ENCODE measurements at regions not wholly inside any gene's neighbourhood (a gene's known extent, or its start where the extent isn't known, plus 50 kb on each side); places are given as distances from the start of the nearest gene placed in this dataset.

- in situ Hi-C loops (cut with MboI; ENCODE audit: low sequenced_read_pairs) = no loop called here
- no peaks in the 10 kb centered on the region; the same call in 1 of the 2 replicates for H3K9me3 ChIP-seq
- no peaks in the 10 kb centered on the region for H3K4me1 ChIP-seq
- no peak for DNase-seq (ENCODE audit: low spot score in 2 of 2)
- H3K27me3 ChIP-seq (ENCODE audit: low read depth) = no peaks in the 10 kb centered on the region
- no peak overlapping the region for H3K4me3 ChIP-seq
- no peaks in the 10 kb centered on the region for H3K36me3 ChIP-seq (replicated peaks)
Measured at GRCh38 chr20:60970601-60971000, 281.5 kb upstream of the CDH4 start.

DNA sequence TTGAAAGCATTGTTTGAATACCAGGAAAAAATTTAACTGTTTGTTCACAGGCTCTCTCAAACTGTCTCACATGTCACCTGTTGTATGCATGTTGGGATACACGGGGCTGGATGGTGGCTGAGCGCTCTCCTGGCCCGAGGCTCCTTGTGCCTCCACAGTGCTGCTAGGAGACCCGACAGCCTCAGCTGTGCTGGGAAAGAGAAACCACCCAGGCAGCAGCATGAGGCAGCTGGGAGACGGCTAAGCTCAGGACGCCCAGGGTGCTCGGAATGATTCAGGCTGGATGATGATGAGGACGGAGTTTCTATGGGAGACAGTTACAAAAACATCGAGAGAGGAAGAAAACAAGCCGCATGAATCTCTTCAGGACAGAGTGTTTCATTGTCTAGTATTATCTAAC is 278.0 kb upstream of the CDH4 start:
- H3K27me3 ChIP-seq (ENCODE audit: low read depth) = no peaks in the 10 kb centered on the region
- no peaks in the 10 kb centered on the region; the same call in 1 of the 2 replicates for H3K9me3 ChIP-seq
- no peaks in the 10 kb centered on the region for H3K4me1 ChIP-seq
- H3K4me3 ChIP-seq = no peak overlapping the region
- H3K36me3 ChIP-seq (replicated peaks) = no peaks in the 10 kb centered on the region
- no peak for DNase-seq (ENCODE audit: low spot score in 2 of 2)
- in situ Hi-C loops (cut with MboI; ENCODE audit: low sequenced_read_pairs) = no loop called here

- Histone ChIP-seq H3K4me3 (no peak overlapping the region), H3K27me3 (ENCODE audit: low read depth) (no peaks in the 10 kb centered on the region)
- in situ Hi-C loops (cut with MboI; ENCODE audit: low sequenced_read_pairs) = no loop called here
Measured at GRCh38 chr20:60974441-60974945, 277.6 kb upstream of the CDH4 start.

GRCh38 chr20:60976139-60976538 is 275.9 kb upstream of the CDH4 start:
- in situ Hi-C loops (cut with MboI; ENCODE audit: low sequenced_read_pairs) = no loop called here
- no peaks in the 10 kb centered on the region for H3K4me1 ChIP-seq
- H3K27me3 ChIP-seq (ENCODE audit: low read depth) = no peaks in the 10 kb centered on the region
- H3K9me3 ChIP-seq = no peaks in the 10 kb centered on the region
- H3K4me3 ChIP-seq = no peak overlapping the region
- DNase-seq (ENCODE audit: low spot score in 2 of 2) = no peak
- H3K36me3 ChIP-seq (replicated peaks) = no peaks in the 10 kb centered on the region

More at GRCh38 chr20:60974441-60974945, 277.6 kb upstream of the CDH4 start:
- Histone ChIP-seq H3K36me3 (replicated peaks) (no peaks in the 10 kb centered on the region), H3K9me3 (no peaks in the 10 kb centered on the region), H3K4me1 (no peaks in the 10 kb centered on the region)
- no peak for DNase-seq (ENCODE audit: low spot score in 2 of 2)

GRCh38 chr20:60976913-60977312 is 275.1 kb upstream of the CDH4 start:
- no peaks in the 10 kb centered on the region for H3K27me3 ChIP-seq (ENCODE audit: low read depth)
- H3K9me3 ChIP-seq = no peaks in the 10 kb centered on the region
- in situ Hi-C loops (cut with MboI; ENCODE audit: low sequenced_read_pairs) = no loop called here
- no peak for DNase-seq (ENCODE audit: low spot score in 2 of 2)
- H3K4me1 ChIP-seq = no peaks in the 10 kb centered on the region
- no peaks in the 10 kb centered on the region for H3K36me3 ChIP-seq (replicated peaks)
- H3K4me3 ChIP-seq = no peak overlapping the region

- no peaks in the 10 kb centered on the region for H3K27me3 ChIP-seq (ENCODE audit: low read depth)
- H3K4me1 ChIP-seq = no peaks in the 10 kb centered on the region
Measured at GRCh38 chr20:60977901-60978300, 274.2 kb upstream of the CDH4 start.

GRCh38 chr20:60984666-60985065 is 267.4 kb upstream of the CDH4 start:
- H3K4me1 ChIP-seq = no peaks in the 10 kb centered on the region
- no peak for DNase-seq (ENCODE audit: low spot score in 2 of 2)
- no peaks in the 10 kb centered on the region for H3K9me3 ChIP-seq
- H3K36me3 ChIP-seq (replicated peaks) = no peaks in the 10 kb centered on the region
- in situ Hi-C loops (cut with MboI; ENCODE audit: low sequenced_read_pairs) = no loop called here
- no peak overlapping the region for H3K4me3 ChIP-seq
- no peaks in the 10 kb centered on the region for H3K27me3 ChIP-seq (ENCODE audit: low read depth)

More at GRCh38 chr20:60977901-60978300, 274.2 kb upstream of the CDH4 start:
- no peaks in the 10 kb centered on the region for H3K9me3 ChIP-seq
- H3K4me3 ChIP-seq = no peak overlapping the region
- DNase-seq (ENCODE audit: low spot score in 2 of 2) = no peak
- in situ Hi-C loops (cut with MboI; ENCODE audit: low sequenced_read_pairs) = no loop called here
- no peaks in the 10 kb centered on the region for H3K36me3 ChIP-seq (replicated peaks)

DNA sequence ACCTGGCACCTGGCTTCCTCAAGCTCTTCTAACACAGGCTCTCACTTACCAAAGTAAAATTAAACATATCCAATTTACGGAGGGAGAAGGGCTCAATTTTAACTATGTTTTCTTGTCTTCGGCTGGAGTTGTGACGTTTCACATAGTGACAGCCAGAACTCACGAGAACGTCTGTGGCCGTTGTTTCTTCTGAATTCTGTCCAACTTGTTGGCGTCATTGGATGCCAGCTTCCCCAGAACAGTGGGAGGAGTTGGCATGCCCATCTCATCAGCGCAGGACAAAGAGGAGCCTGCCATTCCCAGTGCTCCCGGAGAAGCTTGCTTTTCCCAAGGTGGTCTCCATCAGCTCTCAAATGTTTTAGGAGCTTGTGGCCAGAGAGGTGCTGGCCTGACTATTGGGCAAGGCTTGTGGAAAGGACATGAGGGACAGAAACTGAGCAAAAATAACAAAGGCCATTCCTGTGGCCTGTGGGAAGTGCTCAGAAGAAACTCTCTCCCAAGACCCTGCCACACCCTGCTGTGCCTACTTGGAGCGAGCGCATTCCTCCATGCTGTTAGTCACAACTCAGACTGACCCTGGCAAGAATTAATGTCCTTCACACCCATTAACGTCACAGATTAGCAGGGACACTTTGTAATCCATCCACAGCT is 265.4 kb upstream of the CDH4 start:
- H3K9me3 ChIP-seq = no peaks in the 10 kb centered on the region
- DNase-seq (ENCODE audit: low spot score in 2 of 2) = no peak
- H3K4me3 ChIP-seq = no peak overlapping the region
- H3K4me1 ChIP-seq = no peaks in the 10 kb centered on the region
- no peaks in the 10 kb centered on the region for H3K27me3 ChIP-seq (ENCODE audit: low read depth)
- in situ Hi-C loops (cut with MboI; ENCODE audit: low sequenced_read_pairs) = no loop called here
- no peaks in the 10 kb centered on the region for H3K36me3 ChIP-seq (replicated peaks)

DNA sequence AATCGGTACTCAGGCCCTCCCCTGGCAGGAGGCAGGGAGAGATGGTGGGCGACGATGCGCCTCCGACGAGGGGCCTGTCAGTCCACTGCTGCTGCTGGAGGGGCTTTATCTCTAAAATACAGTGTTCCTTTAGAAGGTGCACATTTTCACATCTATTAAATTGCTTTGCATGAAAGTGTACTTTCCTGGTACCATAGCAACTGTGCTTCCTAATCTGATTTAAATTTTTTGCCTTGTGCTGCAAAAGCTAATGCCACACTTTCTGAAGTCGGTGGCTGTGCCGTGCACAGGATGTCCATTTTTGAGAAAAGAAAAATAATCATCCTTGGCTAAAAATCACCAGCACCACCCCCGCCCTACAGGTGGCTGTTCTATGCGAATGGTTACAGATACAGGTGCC is 262.0 kb upstream of the CDH4 start:
- no peaks in the 10 kb centered on the region for H3K27me3 ChIP-seq (ENCODE audit: low read depth)
- H3K4me3 ChIP-seq = no peak overlapping the region
- no peaks in the 10 kb centered on the region for H3K4me1 ChIP-seq
- in situ Hi-C loops (cut with MboI; ENCODE audit: low sequenced_read_pairs) = no loop called here
- H3K9me3 ChIP-seq = no peaks in the 10 kb centered on the region
- no peak for DNase-seq (ENCODE audit: low spot score in 2 of 2)
- no peaks in the 10 kb centered on the region for H3K36me3 ChIP-seq (replicated peaks)

DNA sequence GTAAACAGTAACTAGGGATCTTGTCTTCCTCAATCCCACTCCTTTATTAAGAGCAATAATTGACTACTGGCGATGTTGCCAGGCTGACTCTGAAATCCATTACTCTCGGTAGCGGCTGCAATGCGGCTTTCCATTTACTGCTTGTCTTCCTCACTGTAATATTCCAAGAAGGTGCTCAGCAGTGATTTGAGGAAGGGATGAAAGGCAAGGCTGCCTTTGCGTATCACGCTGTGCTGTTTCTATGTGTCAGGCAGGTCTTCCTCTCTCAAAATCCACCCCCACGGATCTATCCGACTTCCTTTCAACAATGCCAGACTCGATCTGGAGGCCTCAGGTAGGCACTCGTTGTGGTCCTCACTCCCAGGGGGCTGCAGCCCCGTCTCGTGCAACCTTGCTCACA is 261.4 kb upstream of the CDH4 start:
- Histone ChIP-seq H3K4me1 (no peaks in the 10 kb centered on the region), H3K4me3 (no peak overlapping the region), H3K9me3 (no peaks in the 10 kb centered on the region), H3K27me3 (ENCODE audit: low read depth) (no peaks in the 10 kb centered on the region), H3K36me3 (replicated peaks) (no peaks in the 10 kb centered on the region)
- in situ Hi-C loops (cut with MboI; ENCODE audit: low sequenced_read_pairs) = no loop called here
- no peak for DNase-seq (ENCODE audit: low spot score in 2 of 2)

- in situ Hi-C loops (cut with MboI; ENCODE audit: low sequenced_read_pairs) = no loop called here
- Histone ChIP-seq H3K4me3 (no peak overlapping the region), H3K36me3 (replicated peaks) (no peaks in the 10 kb centered on the region), H3K27me3 (ENCODE audit: low read depth) (no peaks in the 10 kb centered on the region), H3K9me3 (no peaks in the 10 kb centered on the region), H3K4me1 (no peaks in the 10 kb centered on the region)
- no peak for DNase-seq (ENCODE audit: low spot score in 2 of 2)
Measured at GRCh38 chr20:60993433-60994044, 258.5 kb upstream of the CDH4 start.

- no peaks in the 10 kb centered on the region for H3K4me1 ChIP-seq
- in situ Hi-C loops (cut with MboI; ENCODE audit: low sequenced_read_pairs) = no loop called here
- DNase-seq (ENCODE audit: low spot score in 2 of 2) = no peak
- H3K36me3 ChIP-seq (replicated peaks) = no peaks in the 10 kb centered on the region
- H3K27me3 ChIP-seq (ENCODE audit: low read depth) = no peaks in the 10 kb centered on the region
- no peaks in the 10 kb centered on the region for H3K9me3 ChIP-seq
- no peak overlapping the region for H3K4me3 ChIP-seq
Measured at GRCh38 chr20:60999250-60999649, 252.8 kb upstream of the CDH4 start.

DNA sequence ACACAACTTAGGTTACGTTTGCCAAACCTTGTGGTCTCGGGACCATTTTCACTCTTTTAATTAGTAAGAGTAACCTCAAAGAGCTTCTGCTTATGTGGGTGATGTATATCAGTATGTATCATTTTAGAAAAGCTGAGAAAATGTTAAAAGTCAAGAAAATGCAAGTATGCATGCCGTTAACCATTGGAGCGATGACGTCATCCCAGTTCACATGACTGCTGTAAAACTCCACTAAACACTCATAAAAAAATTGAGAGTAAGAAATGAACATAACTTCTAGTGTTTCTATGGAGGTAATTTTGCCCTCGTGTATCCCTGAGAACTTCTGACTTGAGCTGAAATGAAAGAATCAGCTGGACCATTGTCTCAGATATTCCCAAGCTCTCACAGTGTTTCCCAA is 250.0 kb upstream of the CDH4 start:
- DNase-seq (ENCODE audit: low spot score in 2 of 2) = no peak
- Histone ChIP-seq H3K9me3 (no peaks in the 10 kb centered on the region), H3K27me3 (ENCODE audit: low read depth) (no peaks in the 10 kb centered on the region), H3K4me1 (no peaks in the 10 kb centered on the region), H3K36me3 (replicated peaks) (no peaks in the 10 kb centered on the region), H3K4me3 (no peak overlapping the region)
- in situ Hi-C loops (cut with MboI; ENCODE audit: low sequenced_read_pairs) = no loop called here

DNA sequence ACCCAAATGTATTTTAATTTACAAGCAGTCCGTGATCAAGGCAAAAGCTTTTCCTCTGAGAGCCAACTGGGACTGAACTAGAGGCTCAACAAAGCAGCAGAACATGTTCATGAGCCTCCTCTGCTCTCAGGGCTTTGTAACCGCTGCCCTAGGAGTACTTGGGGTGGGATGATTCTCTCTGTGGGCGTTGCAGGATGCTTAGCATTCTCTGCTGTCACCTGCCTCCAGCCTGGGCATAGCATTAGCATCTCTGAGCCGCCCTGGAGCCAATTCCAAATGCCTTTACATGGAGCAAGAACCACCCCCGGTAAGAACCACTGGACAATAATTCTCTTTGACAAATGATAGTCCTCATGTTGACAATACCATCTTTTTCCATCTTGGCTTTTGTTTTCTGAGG is 237.6 kb upstream of the CDH4 start:
- in situ Hi-C loops (cut with MboI; ENCODE audit: low sequenced_read_pairs) = no loop called here
- Histone ChIP-seq H3K36me3 (replicated peaks) (no peaks in the 10 kb centered on the region), H3K27me3 (ENCODE audit: low read depth) (no peaks in the 10 kb centered on the region), H3K4me3 (no peak overlapping the region), H3K9me3 (no peaks in the 10 kb centered on the region), H3K4me1 (no peaks in the 10 kb centered on the region)
- no peak for DNase-seq (ENCODE audit: low spot score in 2 of 2)
